Muscle layer of colon (tissue), 2 donors: ENCODE measurements at regions not wholly inside any gene's neighbourhood (a gene's known extent, or its start where the extent isn't known, plus 50 kb on each side); places are given as distances from the start of the nearest gene placed in this dataset.

Experiments
- H3K27ac ChIP-seq: one replicate; pipeline ENCODE4 v1.7.0; 2013; ENCODE audit warnings: low read depth, mild to moderate bottlenecking, low read length, moderate library complexity
- H3K27me3 ChIP-seq, 2 donors: one replicate each; pipeline ENCODE4 v1.7.0; 2013; ENCODE audit warnings: low read length in 2 of 2, mild to moderate bottlenecking in 2 of 2; ENCODE audit not compliant: insufficient read depth in 2 of 2, control insufficient read depth in 1 of 2
- H3K36me3 ChIP-seq: one replicate; pipeline ENCODE4 v1.7.0; 2013; ENCODE audit warnings: mild to moderate bottlenecking, low read length; ENCODE audit not compliant: insufficient read depth
- H3K4me1 ChIP-seq: one replicate; pipeline ENCODE4 v1.7.0; 2013; ENCODE audit warnings: mild to moderate bottlenecking, low read length; ENCODE audit not compliant: insufficient read depth
- H3K4me3 ChIP-seq, 2 donors: one replicate each; pipeline ENCODE4 v1.7.0; 2013; ENCODE audit warnings: low read length in 2 of 2, low read depth in 1 of 2, mild to moderate bottlenecking in 1 of 2, moderate library complexity in 1 of 2
- H3K9ac ChIP-seq: one replicate; pipeline ENCODE4 v1.7.0; 2013; ENCODE audit warnings: low read length
- H3K9me3 ChIP-seq: one replicate; pipeline ENCODE4 v1.7.0; 2013; ENCODE audit warnings: mild to moderate bottlenecking, low read length
- donor health status: abdominal sarcoma.
- donor health status: Adenocarcinoma of cecum.

- Histone ChIP-seq H3K27ac (no peak overlapping the region), H3K4me1 (no peaks in the 10 kb centered on the region), H3K27me3 (no peaks in the 10 kb centered on the region), H3K9me3 (no peaks in the 10 kb centered on the region), H3K4me3 (no peak overlapping the region), H3K36me3 (no peaks in the 10 kb centered on the region), H3K9ac (no peak overlapping the region)
Measured at GRCh38 chr11:112599265-112599664, 338.6 kb upstream of the PLET1 start.

- no peaks in the 10 kb centered on the region for H3K36me3 ChIP-seq
- H3K27ac ChIP-seq: no peak overlapping the region
- no peaks in the 10 kb centered on the region for H3K9me3 ChIP-seq
- no peak overlapping the region for H3K9ac ChIP-seq
- no peak overlapping the region for H3K4me3 ChIP-seq
- H3K27me3 ChIP-seq: no peaks in the 10 kb centered on the region
- no peaks in the 10 kb centered on the region for H3K4me1 ChIP-seq
Measured at GRCh38 chr11:112599856-112600533, 339.3 kb upstream of the PLET1 start.

- no peak overlapping the region for H3K9ac ChIP-seq
- H3K27me3 ChIP-seq: no peaks in the 10 kb centered on the region
- no peaks in the 10 kb centered on the region for H3K4me1 ChIP-seq
- H3K36me3 ChIP-seq: no peaks in the 10 kb centered on the region
- H3K9me3 ChIP-seq: no peaks in the 10 kb centered on the region
- no peak overlapping the region for H3K27ac ChIP-seq
- H3K4me3 ChIP-seq: no peak overlapping the region
Measured at GRCh38 chr11:112605093-112605666, 344.5 kb upstream of the PLET1 start.

- Histone ChIP-seq H3K9ac (no peak overlapping the region), H3K27ac (no peak overlapping the region), H3K9me3 (no peaks in the 10 kb centered on the region), H3K4me3 (no peak overlapping the region), H3K27me3 (no peaks in the 10 kb centered on the region), H3K4me1 (no peaks in the 10 kb centered on the region), H3K36me3 (no peaks in the 10 kb centered on the region)
Measured at GRCh38 chr11:112606656-112607055, 346.0 kb upstream of the PLET1 start.

GRCh38 chr11:112608509-112608908, 347.8 kb upstream of the PLET1 start:
- H3K27me3 ChIP-seq: no peaks in the 10 kb centered on the region
- H3K27ac ChIP-seq: no peak overlapping the region
- H3K9ac ChIP-seq: no peak overlapping the region
- H3K4me1 ChIP-seq: peaks cover 9% of the 10 kb centered on the region
- no peaks in the 10 kb centered on the region for H3K9me3 ChIP-seq
- H3K4me3 ChIP-seq: no peak overlapping the region
- no peaks in the 10 kb centered on the region for H3K36me3 ChIP-seq

GRCh38 chr11:112610494-112610893, 349.8 kb upstream of the PLET1 start:
- Histone ChIP-seq H3K9ac (no peak overlapping the region), H3K9me3 (no peaks in the 10 kb centered on the region), H3K27me3 (no peaks in the 10 kb centered on the region), H3K4me1 (peaks cover 10% of the 10 kb centered on the region), H3K4me3 (no peak overlapping the region), H3K27ac (no peak overlapping the region), H3K36me3 (no peaks in the 10 kb centered on the region)

- no peaks in the 10 kb centered on the region for H3K36me3 ChIP-seq
- H3K4me3 ChIP-seq: no peak overlapping the region
- H3K9ac ChIP-seq: no peak overlapping the region
- no peaks in the 10 kb centered on the region for H3K27me3 ChIP-seq
- H3K4me1 ChIP-seq: peaks cover 10% of the 10 kb centered on the region
- no peaks in the 10 kb centered on the region for H3K9me3 ChIP-seq
- no peak overlapping the region for H3K27ac ChIP-seq
Measured at GRCh38 chr11:112610996-112611750, 350.0 kb upstream of the NCAM1 start.

GRCh38 chr11:112611771-112612170, 349.4 kb upstream of the NCAM1 start:
- H3K4me1 ChIP-seq: peaks cover 10% of the 10 kb centered on the region
- H3K27me3 ChIP-seq: no peaks in the 10 kb centered on the region
- no peak overlapping the region for H3K9ac ChIP-seq
- no peaks in the 10 kb centered on the region for H3K9me3 ChIP-seq
- no peak overlapping the region for H3K27ac ChIP-seq
- no peak overlapping the region for H3K4me3 ChIP-seq
- H3K36me3 ChIP-seq: no peaks in the 10 kb centered on the region

- Histone ChIP-seq H3K4me1 (peaks cover 10% of the 10 kb centered on the region), H3K4me3 (no peak overlapping the region), H3K9me3 (no peaks in the 10 kb centered on the region), H3K27ac (no peak overlapping the region), H3K27me3 (no peaks in the 10 kb centered on the region), H3K36me3 (no peaks in the 10 kb centered on the region), H3K9ac (no peak overlapping the region)
Measured at GRCh38 chr11:112612250-112612849, 348.9 kb upstream of the NCAM1 start.

GRCh38 chr11:112613051-112613972, 347.9 kb upstream of the NCAM1 start:
- no peaks in the 10 kb centered on the region for H3K27me3 ChIP-seq
- H3K36me3 ChIP-seq: no peaks in the 10 kb centered on the region
- H3K9ac ChIP-seq: no peak overlapping the region
- H3K27ac ChIP-seq: no peak overlapping the region
- no peak overlapping the region for H3K4me3 ChIP-seq
- no peaks in the 10 kb centered on the region for H3K9me3 ChIP-seq
- peaks cover 10% of the 10 kb centered on the region for H3K4me1 ChIP-seq

GRCh38 chr11:112614605-112615004, 346.6 kb upstream of the NCAM1 start:
- H3K36me3 ChIP-seq: no peaks in the 10 kb centered on the region
- no peak overlapping the region for H3K27ac ChIP-seq
- peaks cover 10% of the 10 kb centered on the region for H3K4me1 ChIP-seq
- H3K4me3 ChIP-seq: no peak overlapping the region
- H3K9me3 ChIP-seq: no peaks in the 10 kb centered on the region
- no peaks in the 10 kb centered on the region for H3K27me3 ChIP-seq
- H3K9ac ChIP-seq: no peak overlapping the region
